GM21576 (cell line): ENCODE measurements at regions not wholly inside any gene's neighbourhood (a gene's known extent, or its start where the extent isn't known, plus 50 kb on each side); places are given as distances from the start of the nearest gene placed in this dataset.

Experiments used
- ATAC-seq: cut with Tn5 transposase; IDR thresholded peaks from one replicate; pipeline ENCODE4 v1.9.1; 2021; ENCODE audit warnings: mild to moderate bottlenecking, moderate library complexity; ENCODE audit not compliant: unreplicated experiment

DNA sequence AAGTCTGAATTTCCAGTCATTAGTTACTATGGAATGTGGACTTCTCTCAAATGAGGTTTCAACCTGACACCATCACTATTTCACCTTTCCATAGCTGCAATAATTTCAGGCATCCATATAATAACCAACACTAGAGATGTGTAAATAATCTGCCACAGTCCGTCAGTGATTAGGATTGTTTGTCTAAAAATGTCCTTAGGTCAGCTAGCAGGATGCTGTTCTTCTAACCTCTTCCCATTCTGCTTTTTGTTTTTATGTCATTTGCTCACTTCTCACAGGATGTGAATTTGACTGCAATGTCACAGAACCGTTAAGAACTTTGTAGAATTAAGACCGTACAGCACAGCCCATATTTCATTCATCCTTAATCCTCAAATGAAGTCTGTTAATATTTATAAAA is 166.4 kb upstream of the RASA1 start:
- no peak for ATAC-seq

- no peak for ATAC-seq
These were observed 164.8 kb upstream of the RASA1 start for GRCh38 chr5:87102841-87103240.

GRCh38 chr5:87103616-87104287 is 163.9 kb upstream of the RASA1 start:
- ATAC-seq, result peak; percentile 89

- ATAC-seq, result no peak
These were observed 162.1 kb upstream of the RASA1 start for GRCh38 chr5:87105577-87105976.

- no peak for ATAC-seq
These were observed 157.9 kb upstream of the RASA1 start for GRCh38 chr5:87109746-87110145.

DNA sequence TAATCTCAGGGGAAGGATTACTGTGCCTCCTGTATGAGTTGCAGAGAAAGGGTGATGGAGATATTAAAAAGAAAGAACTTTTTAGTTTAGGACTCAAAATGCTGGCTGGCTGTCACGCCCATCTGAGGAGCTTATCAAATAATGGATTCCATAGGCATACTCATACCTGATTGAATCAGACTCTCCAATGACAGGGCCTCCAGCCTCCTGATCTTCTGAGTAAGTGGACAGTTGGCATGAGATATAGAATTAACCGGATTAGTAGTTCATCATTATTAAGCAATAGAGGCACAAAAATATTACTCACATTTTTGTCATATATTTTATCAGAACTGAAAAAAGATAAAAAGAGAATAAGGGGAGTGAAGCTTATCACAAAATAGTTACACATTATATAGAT is 157.0 kb upstream of the RASA1 start:
- ATAC-seq, result no peak

- no peak for ATAC-seq
These were observed 153.8 kb upstream of the RASA1 start for GRCh38 chr5:87113861-87114260.

DNA sequence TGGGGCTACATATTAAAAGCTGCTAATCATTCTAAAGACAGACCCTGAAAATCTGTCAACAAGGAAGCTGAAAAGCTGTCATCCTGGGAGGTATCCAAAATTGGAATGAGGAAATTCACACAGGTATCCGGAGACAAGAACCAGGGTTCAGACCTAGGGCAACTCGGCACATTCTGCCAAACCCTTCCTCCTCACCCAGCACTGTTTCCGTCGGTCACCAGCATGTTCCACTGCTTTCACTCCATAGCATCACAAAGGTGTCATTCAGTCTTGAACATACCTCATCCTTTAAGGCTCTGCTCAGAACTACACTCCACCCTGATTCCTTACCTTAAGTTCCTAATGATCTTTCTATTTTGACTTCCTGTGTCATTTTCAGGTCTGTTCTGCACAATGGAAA is 153.1 kb upstream of the RASA1 start:
- no peak for ATAC-seq

DNA sequence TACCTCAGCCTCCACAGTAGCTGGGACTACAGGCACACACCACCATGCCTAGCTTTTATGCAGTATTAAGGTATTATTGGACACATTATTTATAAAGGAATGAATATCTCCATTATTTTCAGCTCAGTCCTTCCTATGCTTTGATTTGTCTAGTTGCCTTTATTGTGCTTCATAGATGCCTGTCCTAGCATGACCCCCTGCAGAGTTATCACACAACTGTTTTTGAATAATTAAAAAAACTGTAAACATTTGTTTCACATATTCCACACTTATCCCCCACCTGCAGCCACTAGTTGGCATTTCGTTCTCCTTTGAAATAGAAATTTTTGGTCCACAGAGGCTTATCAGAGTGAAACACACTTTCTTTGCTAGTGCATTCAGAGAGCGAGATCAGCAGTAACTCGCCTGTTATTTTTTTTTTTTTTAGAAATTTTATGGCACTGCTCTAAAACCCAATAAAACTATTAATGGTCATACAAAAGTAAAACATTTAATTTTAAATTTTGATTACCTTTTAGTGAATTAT is 151.8 kb upstream of the RASA1 start:
- no peak for ATAC-seq

DNA sequence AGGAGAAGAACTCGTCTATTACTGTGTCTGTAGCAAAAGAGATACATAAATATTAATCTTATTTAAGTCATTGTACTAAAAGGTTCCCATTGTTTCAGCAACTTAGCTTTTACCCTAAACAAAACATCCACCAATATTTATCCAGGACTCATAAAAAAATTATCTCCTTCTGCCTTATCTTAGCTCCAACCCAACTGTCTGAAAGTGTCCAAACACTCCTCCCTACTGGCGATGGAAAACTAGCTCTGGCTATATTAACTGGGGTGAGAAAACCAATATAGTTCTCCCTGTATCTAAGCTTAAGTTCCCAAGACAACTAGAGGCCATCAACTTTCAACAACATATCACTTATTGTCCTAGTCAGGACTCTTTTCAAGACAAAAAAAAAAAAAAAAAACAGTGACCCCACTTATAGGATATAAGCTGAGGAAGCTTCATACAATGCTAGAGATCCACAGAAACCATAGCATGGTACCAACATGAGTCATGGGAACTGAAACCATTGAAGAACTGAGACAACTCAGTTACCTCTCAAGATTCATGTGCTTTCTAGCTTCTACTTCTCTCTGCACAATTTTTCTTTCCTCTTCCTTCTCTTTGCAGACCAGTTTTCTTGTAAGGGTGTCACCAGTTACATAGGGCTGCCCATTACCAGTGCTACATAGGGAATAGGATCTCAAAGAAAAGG is 150.7 kb upstream of the RASA1 start:
- ATAC-seq, result peak; percentile 88

- ATAC-seq, result no peak
These were observed 148.1 kb upstream of the RASA1 start for GRCh38 chr5:87119588-87119987.

GRCh38 chr5:87120518-87121303 is 147.0 kb upstream of the RASA1 start:
- ATAC-seq, result peak; percentile 30

DNA sequence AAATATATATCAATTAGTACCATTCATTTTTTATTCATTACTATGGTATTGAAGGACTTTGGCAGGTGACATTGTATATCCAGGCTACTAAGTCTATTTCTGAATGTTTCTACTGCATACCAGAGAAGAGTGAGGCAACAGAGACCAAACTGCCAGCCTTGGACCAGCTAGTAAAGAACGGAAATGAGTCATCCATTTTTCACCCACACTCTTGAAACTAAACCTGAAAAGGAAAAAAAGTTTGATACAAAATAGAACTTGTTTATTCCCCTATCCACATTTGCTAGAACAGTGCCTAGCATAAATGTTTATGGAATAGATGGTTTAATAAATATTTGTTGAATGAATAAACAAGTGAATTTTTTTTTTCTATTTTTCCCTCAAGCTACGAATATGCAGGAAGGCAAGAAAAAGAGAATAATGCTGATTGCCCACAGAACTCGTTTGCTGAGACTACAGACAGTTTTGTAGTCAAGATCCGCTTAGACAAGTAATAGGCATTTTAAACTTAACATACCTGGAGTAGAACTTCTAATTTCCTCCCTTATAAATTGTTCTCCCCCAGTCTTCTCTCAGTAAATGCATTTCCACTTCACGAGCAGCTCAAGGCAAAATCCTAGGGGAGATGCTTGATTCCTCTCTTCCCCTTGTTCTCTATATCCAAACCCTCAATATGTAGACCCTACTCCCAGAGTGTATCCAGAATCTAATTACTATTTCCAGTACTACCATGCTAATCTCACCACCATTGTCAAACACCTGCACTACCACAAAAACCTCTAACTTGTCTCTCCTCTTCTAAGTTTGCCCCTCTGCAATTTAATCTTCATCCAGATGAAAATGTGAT is 146.2 kb upstream of the RASA1 start:
- peak; percentile 74 for ATAC-seq

DNA sequence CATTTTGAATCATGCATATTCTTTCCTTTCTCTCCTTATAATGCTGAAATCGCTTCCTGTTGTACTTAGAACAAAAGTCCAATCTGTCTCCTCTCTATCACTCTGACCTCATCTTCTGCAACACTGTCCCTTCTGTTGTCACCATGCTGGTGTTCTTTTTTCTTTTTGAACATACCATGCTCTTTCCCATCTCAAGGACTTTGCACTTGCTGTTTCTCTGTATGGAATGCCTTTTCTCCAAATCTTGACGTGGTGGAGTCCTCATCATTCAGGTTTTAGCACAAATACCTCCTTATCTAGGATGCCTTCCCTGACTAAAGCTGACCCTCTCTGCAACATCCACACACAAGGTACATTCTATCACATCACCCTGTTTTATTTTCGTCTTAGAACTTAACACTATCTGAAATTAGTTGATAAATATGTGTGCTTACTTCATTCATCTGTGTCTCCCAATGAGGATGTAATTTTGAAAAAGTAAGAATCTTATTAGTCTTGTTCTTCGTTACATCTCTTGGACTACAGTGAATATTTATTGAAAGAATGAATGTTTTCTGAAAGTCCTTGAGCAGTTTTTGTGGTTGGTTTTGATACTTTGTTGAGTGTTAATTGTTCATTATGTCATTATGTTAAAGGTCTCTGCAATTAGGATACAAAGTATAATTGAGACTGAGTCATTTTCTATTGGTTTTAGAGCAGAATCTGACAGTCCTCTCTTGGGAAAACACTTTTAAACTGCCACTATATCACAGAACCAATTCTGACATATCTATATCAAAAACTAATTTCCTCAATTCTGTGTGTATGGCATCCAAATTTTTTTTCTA is 145.3 kb upstream of the RASA1 start:
- ATAC-seq, result no peak

GRCh38 chr5:87125766-87126165 is 141.9 kb upstream of the RASA1 start:
- ATAC-seq, result no peak

GRCh38 chr5:87126869-87127268 is 140.8 kb upstream of the RASA1 start:
- no peak for ATAC-seq

GRCh38 chr5:87127426-87127825 is 140.3 kb upstream of the RASA1 start:
- no peak for ATAC-seq

DNA sequence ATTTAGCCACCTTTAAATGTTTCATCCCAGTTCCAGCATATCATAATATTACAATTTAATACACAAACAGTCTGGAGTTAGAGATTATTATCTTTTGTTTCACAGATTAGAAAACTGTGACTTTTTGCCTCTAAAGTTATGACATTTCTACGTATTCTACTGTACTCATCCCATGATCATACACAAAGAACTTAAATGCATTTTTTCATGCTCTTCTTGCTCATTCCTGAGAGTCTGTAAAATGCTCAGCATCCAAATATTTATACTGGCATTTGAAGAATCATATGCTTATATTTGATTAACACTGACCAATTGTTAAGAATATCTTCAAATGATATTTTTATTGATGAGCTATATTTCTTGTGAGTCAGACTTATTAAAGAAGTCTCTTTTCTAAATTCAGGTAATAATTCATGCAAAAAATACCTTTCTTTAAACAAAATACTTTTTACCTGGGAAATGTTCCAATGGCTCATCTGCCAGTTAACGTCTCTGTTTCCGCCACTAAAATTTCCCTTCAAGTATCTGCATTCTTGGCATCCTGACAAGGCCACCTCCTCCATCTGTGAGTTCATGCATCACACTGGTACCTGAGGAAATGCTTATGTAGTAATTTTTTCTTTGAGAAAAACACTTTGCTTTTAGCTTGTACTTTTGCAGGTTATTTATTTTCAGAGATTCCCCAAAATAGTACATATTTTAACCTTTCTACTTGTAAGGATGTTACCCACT is 139.6 kb upstream of the RASA1 start:
- no peak for ATAC-seq

DNA sequence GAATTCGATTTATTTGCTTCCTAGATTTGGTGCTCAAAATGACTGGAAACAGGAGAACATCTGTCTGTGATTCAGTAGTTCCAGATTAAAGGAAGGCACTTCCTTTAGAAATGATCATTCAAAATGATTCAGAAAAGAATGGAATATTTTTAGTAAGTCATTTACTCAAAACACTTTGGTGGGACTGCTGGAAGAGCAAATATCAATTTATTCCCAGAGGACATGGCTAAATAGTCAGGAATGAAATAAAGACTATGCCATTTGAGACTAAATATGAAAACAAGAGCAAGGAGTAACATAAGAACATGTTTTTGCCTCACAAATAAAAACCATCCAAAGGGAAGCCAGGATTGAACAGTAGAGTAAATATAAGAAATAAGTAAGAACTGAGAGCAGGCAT is 138.6 kb upstream of the RASA1 start:
- no peak for ATAC-seq
